Trophoblast cell (in vitro differentiated cells and primary cell): ENCODE measurements at regions not wholly inside any gene's neighbourhood (a gene's known extent, or its start where the extent isn't known, plus 50 kb on each side); places are given as distances from the start of the nearest gene placed in this dataset.
"Not testable (repeated sequence)": the region's sequence is repeated elsewhere in the genome, so short reads cannot be mapped to it uniquely, and the experiment has no call there.

Source experiments
- DNase-seq, 2 donors: peaks; one replicate each; pipeline ENCODE4 v3.0.0-alpha.2; 2016
- H2AFZ ChIP-seq: 2 replicates; pipeline ENCODE4 v1.6.1; 2013; ENCODE audit warnings: low read length, moderate library complexity, mild to moderate bottlenecking; ENCODE audit not compliant: insufficient read depth, poor library complexity
- H2AK5ac ChIP-seq: 2 replicates; pipeline ENCODE4 v1.6.1; 2013; ENCODE audit warnings: mild to moderate bottlenecking, low read length
- H2BK120ac ChIP-seq: 2 replicates; pipeline ENCODE4 v1.6.1; 2013; ENCODE audit warnings: low read length, mild to moderate bottlenecking, moderate library complexity; ENCODE audit not compliant: insufficient read depth, poor library complexity
- H2BK12ac ChIP-seq: 2 replicates; pipeline ENCODE4 v1.6.1; 2013; ENCODE audit warnings: mild to moderate bottlenecking, low read length, moderate library complexity
- H2BK5ac ChIP-seq: 2 replicates; pipeline ENCODE4 v1.6.1; 2013; ENCODE audit warnings: low read length, low read depth, moderate library complexity, mild to moderate bottlenecking; ENCODE audit not compliant: poor library complexity
- H3K14ac ChIP-seq: 2 replicates; pipeline ENCODE4 v1.6.1; 2013; ENCODE audit warnings: mild to moderate bottlenecking, low read length
- H3K18ac ChIP-seq: 2 replicates; pipeline ENCODE4 v1.6.1; 2013; ENCODE audit warnings: mild to moderate bottlenecking, low read length
- H3K23ac ChIP-seq: 2 replicates; pipeline ENCODE4 v1.6.1; 2013; ENCODE audit warnings: low read length
- H3K27ac ChIP-seq: 2 replicates; pipeline ENCODE4 v1.5.1; 2013; ENCODE audit warnings: low read depth, mild to moderate bottlenecking, inconsistent platforms, low read length, moderate library complexity
- H3K27me3 ChIP-seq: 2 replicates; pipeline ENCODE4 v1.6.1; 2013; ENCODE audit warnings: inconsistent platforms, mild to moderate bottlenecking, low read length, moderate library complexity; ENCODE audit not compliant: insufficient read depth
- H3K36me3 ChIP-seq, 2 experiments: 1 replicate in 1 of 2; 2 replicates in 1 of 2; pipeline ENCODE4 v1.6.1; 2013; ENCODE audit warnings: low read length in 2 of 2, mild to moderate bottlenecking in 2 of 2, moderate library complexity in 1 of 2; ENCODE audit not compliant: insufficient read depth in 2 of 2, control insufficient read depth in 1 of 2
- H3K4ac ChIP-seq: 2 replicates; pipeline ENCODE4 v1.6.1; 2013; ENCODE audit warnings: low read depth, mild to moderate bottlenecking, low read length, moderate library complexity
- H3K4me1 ChIP-seq, 2 experiments: 1 replicate in 1 of 2; 2 replicates in 1 of 2; pipeline ENCODE4 v1.6.1; 2013; ENCODE audit warnings: low read length in 2 of 2, mild to moderate bottlenecking in 2 of 2, moderate library complexity in 1 of 2; ENCODE audit not compliant: insufficient read depth in 2 of 2, control insufficient read depth in 1 of 2
- H3K4me2 ChIP-seq: 2 replicates; pipeline ENCODE4 v1.6.1; 2013; ENCODE audit warnings: inconsistent platforms, mild to moderate bottlenecking, low read length, moderate library complexity
- H3K4me3 ChIP-seq: 2 replicates; pipeline ENCODE4 v1.5.1; 2013; ENCODE audit warnings: mild to moderate bottlenecking, low read depth, low read length, inconsistent platforms
- H3K79me1 ChIP-seq: one replicate; pipeline ENCODE4 v1.6.1; 2013; ENCODE audit warnings: low read length
- H3K79me2 ChIP-seq: 2 replicates; pipeline ENCODE4 v1.6.1; 2013; ENCODE audit warnings: low read length, mild to moderate bottlenecking; ENCODE audit not compliant: control insufficient read depth, insufficient read depth, poor library complexity
- H3K9ac ChIP-seq: 2 replicates; pipeline ENCODE4 v1.6.1; 2013; ENCODE audit warnings: mild to moderate bottlenecking, low read length
- H3K9me3 ChIP-seq: 2 replicates; pipeline ENCODE4 v1.6.1; 2013; ENCODE audit warnings: low read depth, mild to moderate bottlenecking, control low read depth, inconsistent platforms, low read length; ENCODE audit not compliant: insufficient read depth
- H4K12ac ChIP-seq: 2 replicates; pipeline ENCODE4 v1.6.1; 2013; ENCODE audit warnings: low read depth, mild to moderate bottlenecking, low read length, moderate library complexity
- H4K8ac ChIP-seq: 2 replicates; pipeline ENCODE4 v1.6.1; 2013; ENCODE audit warnings: low read depth, mild to moderate bottlenecking, low read length, moderate library complexity
- H4K91ac ChIP-seq: one replicate; pipeline ENCODE4 v1.6.1; 2013; ENCODE audit warnings: low read depth, mild to moderate bottlenecking, low read length, moderate library complexity
- WGBS: extraction: QIAGEN DNeasy Blood & Tissue Kit; methylation state at CpG from one replicate; pipeline ENCODE4 v1.1.7; 2013; ENCODE audit warnings: missing lambda C conversion rate; ENCODE audit not compliant: insufficient read length, insufficient coverage; ENCODE audit errors: extremely low coverage; 5-methylcytosine and 5-hydroxymethylcytosine counted together

GRCh38 chr6:155861821-155862220, 406.2 kb upstream of the NOX3 start:
- Histone ChIP-seq H3K27ac (no peak overlapping the region), H3K4ac (no peak overlapping the region), H2AK5ac (no peak overlapping the region), H3K27me3 (no peaks in the 10 kb centered on the region), H2BK5ac (no peak overlapping the region), H3K36me3 (no peaks in the 10 kb centered on the region), H4K12ac (no peak overlapping the region), H2BK12ac (no peak overlapping the region), H3K9me3 (no peaks in the 10 kb centered on the region), H2AFZ (no peak overlapping the region), H3K14ac (no peak overlapping the region), H3K9ac (no peak overlapping the region), H3K23ac (no peak overlapping the region), H3K18ac (no peak overlapping the region), H2BK120ac (no peak overlapping the region), H3K4me3 (no peak overlapping the region), H3K79me1 (no peaks in the 10 kb centered on the region), H3K79me2 (no peaks in the 10 kb centered on the region), H3K4me2 (no peak overlapping the region), H4K91ac (no peak overlapping the region), H4K8ac (no peak overlapping the region), H3K4me1 (no peaks in the 10 kb centered on the region)
- no peak for DNase-seq
- WGBS: no CpG with 5 or more reads among the region's 2 CpGs

- not testable (repeated sequence) for H4K91ac ChIP-seq, H2AFZ ChIP-seq, H2BK5ac ChIP-seq, H4K12ac ChIP-seq, H3K4me3 ChIP-seq, H3K9me3 ChIP-seq, H3K14ac ChIP-seq, H2BK120ac ChIP-seq, DNase-seq, H3K36me3 ChIP-seq, H3K9ac ChIP-seq, H3K23ac ChIP-seq, H3K4ac ChIP-seq, H2AK5ac ChIP-seq, H3K4me2 ChIP-seq, H3K79me2 ChIP-seq, H3K27ac ChIP-seq, H4K8ac ChIP-seq, H2BK12ac ChIP-seq, H3K4me1 ChIP-seq, H3K27me3 ChIP-seq, H3K18ac ChIP-seq, H3K79me1 ChIP-seq
- WGBS: no CpG with 5 or more reads among the region's 4 CpGs
Measured at GRCh38 chr6:155858906-155859305, 403.3 kb upstream of the NOX3 start.

- H3K23ac ChIP-seq: no peak overlapping the region
- H3K27ac ChIP-seq: no peak overlapping the region
- WGBS: no CpG with 5 or more reads among the region's 2 CpGs
- no peak overlapping the region for H4K8ac ChIP-seq
- no peak overlapping the region for H3K18ac ChIP-seq
- H2BK120ac ChIP-seq: no peak overlapping the region
- no peaks in the 10 kb centered on the region for H3K9me3 ChIP-seq
- no peak overlapping the region for H3K4me2 ChIP-seq
- no peaks in the 10 kb centered on the region for H3K79me2 ChIP-seq
- no peaks in the 10 kb centered on the region for H3K27me3 ChIP-seq
- no peak overlapping the region for H3K4me3 ChIP-seq
- no peak overlapping the region for H4K12ac ChIP-seq
- no peak for DNase-seq
- no peak overlapping the region for H2BK5ac ChIP-seq
- H2AK5ac ChIP-seq: no peak overlapping the region
- no peak overlapping the region for H2BK12ac ChIP-seq
- H4K91ac ChIP-seq: no peak overlapping the region
- no peaks in the 10 kb centered on the region for H3K4me1 ChIP-seq
- no peak overlapping the region for H3K9ac ChIP-seq
- no peaks in the 10 kb centered on the region for H3K79me1 ChIP-seq
- H3K14ac ChIP-seq: no peak overlapping the region
- no peak overlapping the region for H2AFZ ChIP-seq
- H3K4ac ChIP-seq: no peak overlapping the region
- no peaks in the 10 kb centered on the region for H3K36me3 ChIP-seq
Measured at GRCh38 chr6:155854787-155855186, 399.1 kb upstream of the NOX3 start.

GRCh38 chr6:155853011-155853410, 397.4 kb upstream of the NOX3 start:
- Histone ChIP-seq H3K9ac (no peak overlapping the region), H3K27ac (no peak overlapping the region), H4K91ac (no peak overlapping the region), H2AFZ (no peak overlapping the region), H3K27me3 (no peaks in the 10 kb centered on the region), H3K4me2 (no peak overlapping the region), H2BK12ac (no peak overlapping the region), H3K18ac (no peak overlapping the region), H2BK5ac (no peak overlapping the region), H3K9me3 (no peaks in the 10 kb centered on the region), H3K79me1 (no peaks in the 10 kb centered on the region), H3K36me3 (no peaks in the 10 kb centered on the region), H2BK120ac (no peak overlapping the region), H3K79me2 (no peaks in the 10 kb centered on the region), H2AK5ac (no peak overlapping the region), H4K12ac (no peak overlapping the region), H3K4me3 (no peak overlapping the region), H3K4me1 (no peaks in the 10 kb centered on the region), H4K8ac (no peak overlapping the region), H3K23ac (no peak overlapping the region), H3K14ac (no peak overlapping the region), H3K4ac (no peak overlapping the region)
- no CpG with 5 or more reads among the region's 2 CpGs for WGBS
- DNase-seq: no peak
